ENCODE measurements at regions not wholly inside any gene's neighbourhood (a gene's known extent, or its start where the extent isn't known, plus 50 kb on each side); places are given as distances from the start of the nearest gene placed in this dataset.

DNA sequence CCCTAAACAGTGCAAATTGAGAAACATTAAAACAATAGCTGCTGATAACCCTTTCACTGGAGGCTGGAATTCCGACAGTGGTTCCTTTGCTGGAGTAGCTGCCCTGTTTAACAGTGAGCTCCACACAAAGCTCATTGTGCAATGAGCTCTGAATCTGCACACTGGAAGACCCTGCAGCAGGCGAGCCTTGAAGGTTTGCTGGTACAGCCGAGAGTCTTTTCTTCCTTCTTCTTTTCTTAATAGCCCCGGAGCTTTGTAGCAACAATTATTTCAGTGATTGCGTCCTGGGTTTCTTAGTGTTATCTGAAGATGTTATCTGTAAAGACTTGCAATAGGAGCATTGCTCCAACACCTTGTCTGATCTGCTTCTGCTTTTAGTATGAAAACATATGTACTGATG is 50.8 kb upstream of the CXCR4 start:
- no peak for DNase-seq
- intact Hi-C loops (cut with DNase I): no loop called here

GRCh38 chr2:136167721-136168475 is 49.9 kb upstream of the CXCR4 start:
- intact Hi-C loops (cut with DNase I): no loop called here
- no peak for DNase-seq

Data from posterior cingulate gyrus (tissue), 11 donors.